ENCODE measurements at regions not wholly inside any gene's neighbourhood (a gene's known extent, or its start where the extent isn't known, plus 50 kb on each side); places are given as distances from the start of the nearest gene placed in this dataset.

DNA sequence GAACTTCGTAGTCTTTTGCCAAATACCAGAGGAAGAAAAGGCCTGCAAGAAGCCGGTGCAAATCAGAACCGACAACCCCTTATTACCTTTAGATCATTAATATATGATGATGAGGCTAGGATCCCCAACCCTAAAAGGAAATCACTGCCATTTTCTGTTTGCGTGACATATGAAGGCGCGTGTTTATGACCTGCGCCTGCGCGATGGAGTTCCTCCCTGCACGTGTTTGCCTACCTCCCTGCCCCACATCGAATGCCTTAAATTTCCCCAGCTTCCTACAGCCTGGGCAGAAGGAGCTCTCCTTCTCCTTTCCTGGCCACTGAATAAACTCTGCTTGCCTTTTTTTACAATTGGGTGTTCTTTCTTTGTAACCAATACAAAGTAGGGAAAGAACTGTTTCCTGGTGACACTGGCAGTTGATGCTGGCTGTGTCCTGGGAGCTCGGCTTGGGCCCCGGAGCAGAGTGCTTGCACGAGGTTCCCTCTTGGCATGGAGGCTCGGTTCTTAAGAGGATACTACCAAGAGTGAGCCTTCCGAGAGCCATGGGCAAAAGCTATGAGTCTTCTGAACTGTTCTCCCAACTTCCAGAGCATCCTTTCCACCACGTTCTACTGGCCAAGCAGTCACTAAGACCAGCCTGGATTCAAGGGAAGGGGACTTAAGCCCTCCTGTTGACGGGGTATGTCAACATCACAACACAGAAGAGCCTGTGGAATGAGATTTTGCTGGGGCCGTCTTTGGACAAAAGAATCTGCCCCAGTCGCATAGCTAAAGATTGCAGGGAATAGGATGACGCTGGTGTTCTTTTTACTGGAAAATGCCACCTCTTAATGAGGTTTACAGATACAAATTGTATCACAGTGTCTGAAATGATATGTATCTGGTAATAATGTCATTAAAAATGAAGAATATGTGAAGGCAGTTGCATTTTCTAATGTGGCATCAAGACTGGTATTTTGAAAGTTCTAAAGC, 179.8 kb downstream of the SH3BP4 start:
- Mint-ChIP-seq H3K36me3 (ENCODE audit: low read depth) (no peaks in the 10 kb centered on the region), H3K4me1 (ENCODE audit: low read depth) (no peaks in the 10 kb centered on the region), H3K27me3 (ENCODE audit: low read depth) (peaks cover 27% of the 10 kb centered on the region), H3K4me3 (no peak overlapping the region), H3K27ac (no peak overlapping the region), H3K9me3 (no peaks in the 10 kb centered on the region)
- intact Hi-C loops (cut with micrococcal nuclease) = no loop called here
- no peak for DNase-seq
- CTCF ChIA-PET = no interaction called here

DNA sequence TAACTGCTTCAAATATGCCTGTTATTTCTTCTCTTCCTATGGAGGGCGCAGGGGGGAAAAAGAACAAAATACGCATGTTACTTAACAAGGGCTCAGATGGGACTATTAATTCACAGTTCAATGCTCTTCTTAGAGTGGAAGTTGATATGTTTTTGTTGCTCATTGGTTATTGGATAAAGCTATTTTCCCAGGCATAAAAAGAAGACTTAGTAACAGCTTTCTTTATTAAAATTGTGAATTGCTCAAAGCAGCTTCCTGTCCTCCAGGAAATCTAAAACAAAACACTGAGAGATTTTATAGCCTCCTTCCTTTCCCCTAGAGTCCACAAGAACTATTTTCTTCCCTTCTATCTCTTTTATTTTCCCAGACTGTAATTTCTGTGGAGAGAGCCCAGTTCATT, 180.8 kb downstream of the SH3BP4 start:
- Mint-ChIP-seq H3K9me3 (no peaks in the 10 kb centered on the region), H3K27ac (no peak overlapping the region), H3K36me3 (ENCODE audit: low read depth) (no peaks in the 10 kb centered on the region), H3K4me1 (ENCODE audit: low read depth) (no peaks in the 10 kb centered on the region), H3K4me3 (no peak overlapping the region), H3K27me3 (ENCODE audit: low read depth) (peaks cover 31% of the 10 kb centered on the region)
- DNase-seq = no peak
- intact Hi-C loops (cut with micrococcal nuclease) = no loop called here
- CTCF ChIA-PET = no interaction called here

GRCh38 chr2:235133837-235134236, 182.0 kb downstream of the SH3BP4 start:
- no peak overlapping the region for H3K27ac Mint-ChIP-seq
- intact Hi-C loops (cut with micrococcal nuclease) = no loop called here
- H3K9me3 Mint-ChIP-seq = no peaks in the 10 kb centered on the region
- H3K4me1 Mint-ChIP-seq (ENCODE audit: low read depth) = no peaks in the 10 kb centered on the region
- no peak for DNase-seq
- CTCF ChIA-PET = interaction anchor here (0.6 to 1.1 kb wide), 3 partner anchors 17 to 201 kb away, joined by 3 to 4 read pairs (median 3); no protein-coding TSS in a partner anchor
- no peak overlapping the region for H3K4me3 Mint-ChIP-seq
- peaks cover 31% of the 10 kb centered on the region for H3K27me3 Mint-ChIP-seq (ENCODE audit: low read depth)
- H3K36me3 Mint-ChIP-seq (ENCODE audit: low read depth) = no peaks in the 10 kb centered on the region

DNA sequence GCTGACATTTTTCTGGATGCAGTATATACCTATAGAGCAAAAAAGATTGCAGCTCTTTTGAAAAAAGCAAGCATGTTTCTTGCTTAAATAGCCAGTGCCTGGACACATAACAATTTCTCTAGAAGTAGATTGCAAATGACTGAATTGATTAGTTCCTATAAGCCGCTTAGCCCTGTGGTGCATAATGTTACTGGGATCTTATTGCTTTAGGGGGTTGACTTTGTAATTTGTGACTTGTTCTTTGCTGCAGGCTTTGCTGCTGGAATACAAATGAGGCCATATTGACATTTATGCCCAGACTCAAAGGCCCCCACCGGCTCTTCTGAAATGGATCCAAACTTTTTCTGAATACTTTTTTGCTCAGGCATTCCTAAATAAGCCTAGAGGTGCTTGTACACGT, 182.6 kb downstream of the SH3BP4 start:
- Mint-ChIP-seq H3K4me3 (no peak overlapping the region), H3K9me3 (no peaks in the 10 kb centered on the region), H3K27ac (no peak overlapping the region), H3K27me3 (ENCODE audit: low read depth) (peaks cover 31% of the 10 kb centered on the region), H3K36me3 (ENCODE audit: low read depth) (no peaks in the 10 kb centered on the region), H3K4me1 (ENCODE audit: low read depth) (no peaks in the 10 kb centered on the region)
- no peak for DNase-seq
- intact Hi-C loops (cut with micrococcal nuclease) = no loop called here
- CTCF ChIA-PET = interaction anchor here (0.6 to 1.1 kb wide), 3 partner anchors 17 to 201 kb away, joined by 3 to 4 read pairs (median 3); no protein-coding TSS in a partner anchor

- peaks cover 31% of the 10 kb centered on the region for H3K27me3 Mint-ChIP-seq (ENCODE audit: low read depth)
- no peak overlapping the region for H3K4me3 Mint-ChIP-seq
- no peaks in the 10 kb centered on the region for H3K9me3 Mint-ChIP-seq
- no peaks in the 10 kb centered on the region for H3K36me3 Mint-ChIP-seq (ENCODE audit: low read depth)
- no peaks in the 10 kb centered on the region for H3K4me1 Mint-ChIP-seq (ENCODE audit: low read depth)
- CTCF ChIA-PET = interaction anchor here (0.6 to 1.2 kb wide), 5 partner anchors 16 to 460 kb away, joined by 3 to 4 read pairs (median 3); no protein-coding TSS in a partner anchor
- no peak for DNase-seq
- intact Hi-C loops (cut with micrococcal nuclease) = no loop called here
- no peak overlapping the region for H3K27ac Mint-ChIP-seq
Observed at GRCh38 chr2:235135195-235135965, 183.6 kb downstream of the SH3BP4 start.

DNA sequence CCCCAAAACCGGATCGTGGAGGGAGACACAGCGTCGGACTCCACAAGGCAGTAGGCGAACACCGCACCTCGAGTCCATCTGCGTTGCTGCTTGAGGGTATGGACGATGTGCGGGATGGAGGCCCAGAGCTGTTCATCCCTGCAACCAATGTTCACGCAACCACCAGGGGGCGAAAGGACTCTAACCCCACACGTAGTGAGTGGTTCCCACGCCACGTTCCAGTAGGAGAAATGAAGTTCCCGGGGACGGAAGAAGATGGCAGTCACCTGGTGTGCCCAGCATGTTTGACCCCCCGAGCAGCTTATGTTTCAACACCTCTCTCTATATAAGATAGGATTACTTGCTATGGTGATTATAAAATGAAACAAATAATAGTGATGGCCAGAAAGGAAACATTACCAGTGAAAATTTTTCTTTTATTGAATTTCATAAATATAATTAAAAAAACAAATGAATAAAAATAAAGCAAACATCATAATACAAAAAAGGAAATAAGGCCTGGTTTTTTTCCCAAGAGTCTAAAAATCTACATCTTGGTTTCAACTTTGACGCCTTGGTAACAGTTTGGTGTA, 184.3 kb downstream of the SH3BP4 start:
- no peak overlapping the region for H3K4me3 Mint-ChIP-seq
- H3K9me3 Mint-ChIP-seq = no peaks in the 10 kb centered on the region
- DNase-seq = peak; percentile 68
- intact Hi-C loops (cut with micrococcal nuclease) = loop anchor here (1.0 kb wide), 1 partner anchor 610 kb away; no protein-coding TSS in a partner anchor
- H3K27ac Mint-ChIP-seq = no peak overlapping the region
- H3K4me1 Mint-ChIP-seq (ENCODE audit: low read depth) = no peaks in the 10 kb centered on the region
- no peaks in the 10 kb centered on the region for H3K36me3 Mint-ChIP-seq (ENCODE audit: low read depth)
- H3K27me3 Mint-ChIP-seq (ENCODE audit: low read depth) = peaks cover 35% of the 10 kb centered on the region
- CTCF ChIA-PET = interaction anchor here (0.6 to 1.2 kb wide), 5 partner anchors 15 to 460 kb away, joined by 3 to 4 read pairs (median 3); no protein-coding TSS in a partner anchor

DNA sequence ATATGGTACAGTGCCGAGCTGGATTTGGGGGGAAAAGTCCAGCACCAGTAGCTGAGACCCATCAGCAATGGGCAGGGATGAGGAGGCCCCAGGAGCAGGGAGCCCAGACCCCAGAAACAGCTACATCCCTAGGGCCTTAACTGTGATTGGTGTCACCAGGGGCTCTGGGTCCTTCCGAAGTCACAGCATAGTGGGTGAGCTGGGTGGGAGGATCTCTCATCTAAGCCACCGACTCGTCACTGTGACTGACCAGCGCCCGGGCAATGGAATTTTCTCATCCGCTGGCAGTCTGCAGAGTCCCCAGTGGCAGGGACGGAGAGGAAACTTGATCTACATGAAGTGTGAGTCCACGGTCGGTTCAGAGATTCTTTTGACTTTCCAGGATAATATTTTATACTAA, 186.5 kb downstream of the SH3BP4 start:
- CTCF ChIA-PET = interaction anchor here (0.6 kb wide), 1 partner anchor 704 kb away, joined by 3 read pairs; no protein-coding TSS in a partner anchor
- Mint-ChIP-seq H3K9me3 (no peaks in the 10 kb centered on the region), H3K4me3 (no peak overlapping the region), H3K27me3 (ENCODE audit: low read depth) (peaks cover 26% of the 10 kb centered on the region), H3K27ac (no peak overlapping the region), H3K4me1 (ENCODE audit: low read depth) (no peaks in the 10 kb centered on the region), H3K36me3 (ENCODE audit: low read depth) (no peaks in the 10 kb centered on the region)
- intact Hi-C loops (cut with micrococcal nuclease) = no loop called here
- no peak for DNase-seq

DNA sequence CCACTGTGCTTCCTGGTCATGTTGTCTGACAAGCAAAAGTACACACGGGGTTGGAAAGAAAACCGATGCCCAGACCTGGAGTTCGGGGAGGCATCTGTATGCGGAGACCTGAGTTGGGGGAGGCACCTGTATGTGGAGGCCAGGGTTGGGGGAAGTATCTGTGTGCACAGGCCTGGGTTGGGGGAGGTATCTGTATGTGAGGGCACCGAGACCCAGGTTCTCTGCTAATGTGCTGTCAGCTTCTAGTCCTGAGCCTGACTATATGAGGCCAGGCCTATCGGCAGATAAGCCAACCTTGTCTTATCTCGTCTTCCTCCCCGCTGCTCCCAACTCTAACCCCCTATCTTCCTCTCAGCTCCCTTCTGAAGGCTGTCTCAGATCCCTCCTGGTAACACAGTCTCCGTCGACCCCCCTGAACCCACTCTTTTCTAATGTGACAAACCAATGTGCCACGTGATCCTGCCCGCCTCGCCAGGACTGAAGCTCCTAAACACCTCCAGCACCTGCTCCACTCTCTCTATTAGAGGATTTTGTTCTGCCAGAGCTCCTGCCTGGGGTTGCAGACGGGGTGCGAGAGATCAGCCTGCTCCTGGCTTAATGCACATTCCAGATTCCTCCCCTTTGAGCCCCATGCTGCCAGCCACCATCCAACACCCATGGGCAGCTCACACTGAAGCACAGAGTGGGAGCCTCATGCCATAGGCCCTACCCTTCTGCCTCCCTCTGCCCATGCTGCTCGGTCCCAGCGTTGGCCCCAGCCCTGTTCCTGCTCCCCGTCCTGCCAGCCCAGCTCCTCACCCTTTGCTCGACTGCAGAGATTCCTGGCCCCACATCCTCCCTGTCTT, 188.4 kb downstream of the SH3BP4 start:
- H3K27ac Mint-ChIP-seq = no peak overlapping the region
- H3K9me3 Mint-ChIP-seq = no peaks in the 10 kb centered on the region
- H3K36me3 Mint-ChIP-seq (ENCODE audit: low read depth) = no peaks in the 10 kb centered on the region
- DNase-seq = no peak
- peaks cover 25% of the 10 kb centered on the region for H3K27me3 Mint-ChIP-seq (ENCODE audit: low read depth)
- no peak overlapping the region for H3K4me3 Mint-ChIP-seq
- intact Hi-C loops (cut with micrococcal nuclease) = no loop called here
- no peaks in the 10 kb centered on the region for H3K4me1 Mint-ChIP-seq (ENCODE audit: low read depth)
- CTCF ChIA-PET = interaction anchor here (0.6 kb wide), 1 partner anchor 10 kb away, joined by 6 read pairs; no protein-coding TSS in a partner anchor

DNA sequence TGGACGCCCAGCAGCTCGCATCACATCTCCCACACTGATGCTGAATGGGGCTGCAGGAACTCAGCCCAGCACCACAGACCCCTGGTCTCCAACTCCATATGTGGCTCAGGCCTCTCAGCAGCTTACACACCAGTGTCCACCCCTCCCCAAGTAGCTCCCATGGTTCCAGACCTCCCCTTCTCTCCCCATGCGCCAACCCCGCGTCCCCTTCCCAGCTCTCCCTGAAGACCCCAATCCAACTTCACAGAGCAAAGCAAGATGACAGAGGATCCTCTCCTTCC, 188.9 kb downstream of the SH3BP4 start:
- DNase-seq = no peak
- CTCF ChIA-PET = no interaction called here
- peaks cover 22% of the 10 kb centered on the region for H3K27me3 Mint-ChIP-seq (ENCODE audit: low read depth)
- H3K4me1 Mint-ChIP-seq (ENCODE audit: low read depth) = no peaks in the 10 kb centered on the region
- H3K9me3 Mint-ChIP-seq = no peaks in the 10 kb centered on the region
- H3K27ac Mint-ChIP-seq = no peak overlapping the region
- no peaks in the 10 kb centered on the region for H3K36me3 Mint-ChIP-seq (ENCODE audit: low read depth)
- intact Hi-C loops (cut with micrococcal nuclease) = no loop called here
- no peak overlapping the region for H3K4me3 Mint-ChIP-seq

DNA sequence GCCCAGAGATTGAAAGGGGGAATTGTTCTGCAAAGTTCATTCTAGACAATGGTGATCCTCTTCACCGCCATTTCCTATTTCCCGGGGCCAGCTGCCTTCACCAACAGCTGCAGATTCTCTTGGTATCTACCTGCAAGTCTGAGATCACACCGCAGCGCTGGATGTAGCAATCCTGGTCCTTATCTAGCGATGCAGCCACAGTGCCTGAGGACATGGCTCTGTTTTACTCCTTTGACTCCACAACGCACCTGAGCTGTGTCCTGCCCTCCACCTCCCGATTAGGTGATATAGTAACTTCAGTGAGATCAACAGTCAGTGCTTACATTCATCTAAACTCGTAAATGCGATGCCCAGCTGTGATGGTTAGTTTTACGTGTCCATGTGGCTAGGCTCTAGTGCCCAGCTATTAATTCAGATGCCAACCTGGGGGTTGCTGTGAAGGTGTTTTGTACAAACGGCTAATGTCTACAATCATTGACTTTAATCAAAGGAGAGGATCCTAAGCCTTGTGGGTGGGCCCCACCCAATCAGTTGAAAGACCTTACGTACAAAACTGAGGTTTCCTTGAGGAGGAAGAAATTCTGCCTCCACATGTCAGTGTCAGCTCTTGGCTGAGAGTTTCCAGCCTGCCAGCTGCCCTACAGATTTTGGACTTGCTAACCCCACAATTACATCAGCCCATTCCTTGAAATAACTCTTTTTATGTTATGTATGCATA, 189.8 kb downstream of the SH3BP4 start:
- no peak overlapping the region for H3K4me3 Mint-ChIP-seq
- no peaks in the 10 kb centered on the region for H3K9me3 Mint-ChIP-seq
- no peak for DNase-seq
- intact Hi-C loops (cut with micrococcal nuclease) = no loop called here
- no peaks in the 10 kb centered on the region for H3K4me1 Mint-ChIP-seq (ENCODE audit: low read depth)
- H3K27ac Mint-ChIP-seq = no peak overlapping the region
- H3K27me3 Mint-ChIP-seq (ENCODE audit: low read depth) = peaks cover 18% of the 10 kb centered on the region
- H3K36me3 Mint-ChIP-seq (ENCODE audit: low read depth) = no peaks in the 10 kb centered on the region
- CTCF ChIA-PET = interaction anchor here (0.9 kb wide), 1 partner anchor 451 kb away, joined by 3 read pairs; no protein-coding TSS in a partner anchor

DNA sequence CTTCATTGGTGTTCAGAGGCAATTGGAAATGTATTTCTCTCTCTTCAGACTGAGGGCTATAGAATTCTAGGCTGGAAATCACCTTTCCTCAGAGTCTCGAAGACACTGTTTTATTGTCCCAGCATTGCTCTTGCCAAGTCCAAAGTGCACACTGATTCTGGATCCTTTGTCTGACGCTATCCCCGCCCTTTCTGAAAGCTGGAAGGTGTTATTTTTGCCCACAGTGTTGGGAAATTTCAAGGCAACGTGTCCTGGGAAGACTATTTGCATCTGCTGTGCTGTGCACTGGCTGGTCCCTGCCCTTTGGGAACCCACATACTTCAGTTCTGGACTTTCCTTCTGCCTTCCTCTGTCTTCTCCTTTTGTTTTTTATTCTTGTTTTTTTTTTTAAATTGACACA, 190.8 kb downstream of the SH3BP4 start:
- Mint-ChIP-seq H3K4me1 (ENCODE audit: low read depth) (no peaks in the 10 kb centered on the region), H3K27me3 (ENCODE audit: low read depth) (peaks cover 13% of the 10 kb centered on the region), H3K4me3 (no peak overlapping the region), H3K36me3 (ENCODE audit: low read depth) (no peaks in the 10 kb centered on the region), H3K9me3 (no peaks in the 10 kb centered on the region), H3K27ac (no peak overlapping the region)
- no peak for DNase-seq
- intact Hi-C loops (cut with micrococcal nuclease) = no loop called here
- CTCF ChIA-PET = no interaction called here

Measured in activated naive CD4-positive, alpha-beta T cell treated with anti-CD3 and anti-CD28 coated beads for 36 hours (primary cell).